Right lobe of liver (tissue), 4 donors: ENCODE measurements at regions not wholly inside any gene's neighbourhood (a gene's known extent, or its start where the extent isn't known, plus 50 kb on each side); places are given as distances from the start of the nearest gene placed in this dataset.

ENCODE experiments used
- POLR2A ChIP-seq: fragments of 450-650 bp; IDR thresholded peaks from one replicate; pipeline ENCODE4 v1.6.1; 2017; ENCODE audit warnings: antibody characterized with exemption, mild to moderate bottlenecking
- TF ChIP-seq, protein P1 (sequence below), 4 donors: fragments of 200-600 bp in 3 of 4; fragments of 450-650 bp in 1 of 4; IDR thresholded peaks; one replicate each; pipeline versions ENCODE4 v1.5.1 to v1.8.0; 2016 to 2022; ENCODE audit warnings: antibody characterized with exemption in 4 of 4, mild to moderate bottlenecking in 2 of 4
- donor health status: DM: no; HTN: no; CAD: no.
- donor health status: DM: no; HTN: no; CAD: no.
- donor health status: DM: no; HTN: yes; CAD: no.

DNA sequence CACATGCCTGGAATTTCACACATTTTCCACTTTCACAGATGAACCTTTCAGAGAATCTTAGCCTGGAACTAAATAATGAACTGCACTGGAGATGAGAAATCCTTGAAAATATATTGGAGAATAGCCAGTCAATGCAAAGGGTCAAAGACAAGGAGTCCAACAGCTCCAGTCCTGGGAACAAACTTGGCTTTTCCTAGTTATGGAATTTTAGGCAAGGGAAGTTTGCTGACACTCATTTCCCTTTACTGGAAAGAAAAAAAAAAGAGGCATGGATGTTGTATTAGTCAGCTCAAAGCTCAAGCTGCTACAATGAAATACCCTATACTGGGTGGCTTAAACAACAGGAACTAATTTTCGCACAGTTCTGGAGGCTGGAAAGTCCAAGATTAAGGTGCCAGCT is 690.8 kb upstream of the ARPP21 start:
- TF ChIP-seq, protein P1, sequence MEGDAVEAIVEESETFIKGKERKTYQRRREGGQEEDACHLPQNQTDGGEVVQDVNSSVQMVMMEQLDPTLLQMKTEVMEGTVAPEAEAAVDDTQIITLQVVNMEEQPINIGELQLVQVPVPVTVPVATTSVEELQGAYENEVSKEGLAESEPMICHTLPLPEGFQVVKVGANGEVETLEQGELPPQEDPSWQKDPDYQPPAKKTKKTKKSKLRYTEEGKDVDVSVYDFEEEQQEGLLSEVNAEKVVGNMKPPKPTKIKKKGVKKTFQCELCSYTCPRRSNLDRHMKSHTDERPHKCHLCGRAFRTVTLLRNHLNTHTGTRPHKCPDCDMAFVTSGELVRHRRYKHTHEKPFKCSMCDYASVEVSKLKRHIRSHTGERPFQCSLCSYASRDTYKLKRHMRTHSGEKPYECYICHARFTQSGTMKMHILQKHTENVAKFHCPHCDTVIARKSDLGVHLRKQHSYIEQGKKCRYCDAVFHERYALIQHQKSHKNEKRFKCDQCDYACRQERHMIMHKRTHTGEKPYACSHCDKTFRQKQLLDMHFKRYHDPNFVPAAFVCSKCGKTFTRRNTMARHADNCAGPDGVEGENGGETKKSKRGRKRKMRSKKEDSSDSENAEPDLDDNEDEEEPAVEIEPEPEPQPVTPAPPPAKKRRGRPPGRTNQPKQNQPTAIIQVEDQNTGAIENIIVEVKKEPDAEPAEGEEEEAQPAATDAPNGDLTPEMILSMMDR (IDR thresholded peaks at IDR 0.05): no peak
- TF ChIP-seq POLR2A: no peak
